GM23338 (cell line): ENCODE measurements at regions not wholly inside any gene's neighbourhood (a gene's known extent, or its start where the extent isn't known, plus 50 kb on each side); places are given as distances from the start of the nearest gene placed in this dataset.

Experiments used
- ATAC-seq: fragments of 200-7000 bp; cut with Tn5 transposase; 3 replicates; pipeline ENCODE4 v1.9.1; 2020
- DNase-seq: peaks from one replicate; pipeline ENCODE4 v3.0.0-alpha.2; 2015; ENCODE audit warnings: low spot score
- H2AFZ ChIP-seq: fragments of 200-600 bp; sonication (generic); 2 replicates; pipeline ENCODE4 v1.8.0; 2016; ENCODE audit warnings: antibody characterized with exemption, mild to moderate bottlenecking, moderate library complexity
- H3F3A ChIP-seq: fragments of 200-600 bp; sonication (generic); replicated peaks from 2 replicates; pipeline ENCODE4 v1.8.0; 2017; ENCODE audit warnings: antibody characterized with exemption, mixed run types, low read depth
- H3K27ac ChIP-seq: fragments of 200-600 bp; sonication (generic); 2 replicates; pipeline ENCODE4 v1.6.1; 2016; ENCODE audit warnings: low read depth
- H3K27me3 ChIP-seq: fragments of 200-600 bp; sonication (generic); 2 replicates; pipeline ENCODE4 v1.8.0; 2016; ENCODE audit warnings: mild to moderate bottlenecking, mixed run types, moderate library complexity; ENCODE audit not compliant: insufficient read depth
- H3K36me3 ChIP-seq: fragments of 200-600 bp; sonication (generic); 2 replicates; pipeline ENCODE4 v1.8.0; 2016; ENCODE audit warnings: mild to moderate bottlenecking; ENCODE audit not compliant: insufficient read depth
- H3K4me1 ChIP-seq: fragments of 200-600 bp; sonication (generic); 2 replicates; pipeline ENCODE4 v1.8.0; 2016; ENCODE audit warnings: mild to moderate bottlenecking, moderate library complexity; ENCODE audit not compliant: insufficient read depth
- H3K4me2 ChIP-seq: fragments of 200-600 bp; sonication (generic); 2 replicates; pipeline ENCODE4 v1.7.1; 2017; ENCODE audit warnings: mixed run types
- H3K4me3 ChIP-seq: fragments of 200-600 bp; sonication (generic); 2 replicates; pipeline ENCODE4 v1.6.1; 2016; ENCODE audit warnings: mixed run types
- H3K79me2 ChIP-seq: fragments of 200-600 bp; sonication (generic); replicated peaks from 2 replicates; pipeline ENCODE4 v1.8.0; 2017; ENCODE audit warnings: mild to moderate bottlenecking; ENCODE audit not compliant: insufficient read depth
- H3K9me2 ChIP-seq: fragments of 200-600 bp; sonication (generic); 2 replicates; pipeline ENCODE4 v1.8.0; 2017; ENCODE audit not compliant: insufficient read depth
- H4K20me1 ChIP-seq: fragments of 200-600 bp; sonication (generic); replicated peaks from 2 replicates; pipeline ENCODE4 v1.8.0; 2017; ENCODE audit warnings: mild to moderate bottlenecking; ENCODE audit not compliant: insufficient read depth
- H3K27ac Mint-ChIP-seq: 2 replicates; pipeline ENCODE4 v1.8.0; 2020; ENCODE audit warnings: inconsistent platforms, mild to moderate bottlenecking, moderate library complexity, mixed read lengths
- H3K27me3 Mint-ChIP-seq: 3 replicates; pipeline ENCODE4 v1.8.0; 2022; ENCODE audit warnings: low read depth, mild to moderate bottlenecking, moderate library complexity, mixed read lengths, inconsistent platforms; ENCODE audit not compliant: insufficient read depth, poor library complexity
- H3K36me3 Mint-ChIP-seq: 3 replicates; pipeline ENCODE4 v1.8.0; 2021; ENCODE audit warnings: low read depth, mild to moderate bottlenecking, inconsistent platforms, moderate library complexity, mixed read lengths
- H3K4me1 Mint-ChIP-seq: 3 replicates; pipeline ENCODE4 v1.8.0; 2020; ENCODE audit warnings: mild to moderate bottlenecking, inconsistent platforms, mixed read lengths
- H3K4me3 Mint-ChIP-seq: 3 replicates; pipeline ENCODE4 v1.8.0; 2021; ENCODE audit warnings: moderate library complexity, mild to moderate bottlenecking, inconsistent platforms, mixed read lengths
- H3K9me3 Mint-ChIP-seq: 3 replicates; pipeline ENCODE4 v1.8.0; 2020; ENCODE audit warnings: moderate library complexity, mild to moderate bottlenecking, inconsistent platforms, mixed read lengths
- CREB1 ChIP-seq: fragments of 250-450 bp; sonication (Bioruptor Pico); IDR thresholded peaks from 2 replicates; pipeline ENCODE4 v1.5.0; 2020; ENCODE audit warnings: low read depth, mild to moderate bottlenecking, moderate library complexity
- EZH2phosphoT487 ChIP-seq: fragments of 200-600 bp; sonication (generic); IDR thresholded peaks from one replicate; pipeline ENCODE4 v1.8.1; 2018; ENCODE audit warnings: antibody characterized with exemption; ENCODE audit not compliant: unreplicated experiment
- NANOG ChIP-seq: IDR thresholded peaks from 2 replicates; pipeline ENCODE4 v1.6.1; 2016; ENCODE audit warnings: antibody characterized with exemption, borderline replicate concordance
- ZNF114 ChIP-seq: fragments of 250-450 bp; sonication (Bioruptor Pico); IDR thresholded peaks from 2 replicates; pipeline ENCODE4 v1.5.0; 2020; ENCODE audit warnings: mild to moderate bottlenecking, moderate library complexity
- TF ChIP-seq, protein P1 (sequence below): IDR thresholded peaks from one replicate; pipeline ENCODE4 v1.6.1; 2018; ENCODE audit warnings: antibody characterized with exemption; ENCODE audit not compliant: unreplicated experiment
- TF ChIP-seq, protein P2 (sequence below), 2 experiments: fragments of 200-600 bp in 1 of 2; sonication (generic) in 1 of 2; conservative IDR thresholded peaks; 2 replicates each; pipeline versions ENCODE4 v1.5.1 to v1.6.1; 2016 to 2017; ENCODE audit warnings: antibody characterized with exemption in 2 of 2, low read depth in 2 of 2, mild to moderate bottlenecking in 2 of 2, moderate library complexity in 1 of 2
- TF ChIP-seq, protein P3 (sequence below): fragments of 250-450 bp; sonication (Bioruptor Pico); IDR thresholded peaks from 2 replicates; pipeline ENCODE4 v1.5.0; 2020; ENCODE audit warnings: mild to moderate bottlenecking, moderate library complexity
- TF ChIP-seq, protein P4 (sequence below): IDR thresholded peaks from 2 replicates; pipeline ENCODE4 v1.6.1; 2016; ENCODE audit warnings: antibody characterized with exemption

DNA sequence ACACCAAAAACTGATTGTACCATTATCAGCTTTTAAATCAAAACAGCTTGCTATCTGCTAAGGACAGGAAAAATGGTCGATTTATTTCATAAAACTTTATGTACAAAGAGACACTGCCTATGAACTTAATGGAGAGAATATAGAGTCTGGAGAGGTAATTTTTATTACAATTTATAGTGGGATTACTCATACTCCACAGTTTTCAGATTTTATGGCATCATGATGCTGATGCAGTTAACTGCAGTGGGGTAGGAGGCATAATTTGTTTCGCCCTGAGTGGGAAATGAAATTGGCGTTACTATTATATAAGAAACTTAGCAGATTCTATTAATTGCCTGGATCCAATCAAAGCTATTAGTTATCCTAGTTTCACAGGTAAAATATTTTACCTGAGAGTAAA, 301.4 kb downstream of the KLF12 start (continued):
- TF ChIP-seq, protein P1, sequence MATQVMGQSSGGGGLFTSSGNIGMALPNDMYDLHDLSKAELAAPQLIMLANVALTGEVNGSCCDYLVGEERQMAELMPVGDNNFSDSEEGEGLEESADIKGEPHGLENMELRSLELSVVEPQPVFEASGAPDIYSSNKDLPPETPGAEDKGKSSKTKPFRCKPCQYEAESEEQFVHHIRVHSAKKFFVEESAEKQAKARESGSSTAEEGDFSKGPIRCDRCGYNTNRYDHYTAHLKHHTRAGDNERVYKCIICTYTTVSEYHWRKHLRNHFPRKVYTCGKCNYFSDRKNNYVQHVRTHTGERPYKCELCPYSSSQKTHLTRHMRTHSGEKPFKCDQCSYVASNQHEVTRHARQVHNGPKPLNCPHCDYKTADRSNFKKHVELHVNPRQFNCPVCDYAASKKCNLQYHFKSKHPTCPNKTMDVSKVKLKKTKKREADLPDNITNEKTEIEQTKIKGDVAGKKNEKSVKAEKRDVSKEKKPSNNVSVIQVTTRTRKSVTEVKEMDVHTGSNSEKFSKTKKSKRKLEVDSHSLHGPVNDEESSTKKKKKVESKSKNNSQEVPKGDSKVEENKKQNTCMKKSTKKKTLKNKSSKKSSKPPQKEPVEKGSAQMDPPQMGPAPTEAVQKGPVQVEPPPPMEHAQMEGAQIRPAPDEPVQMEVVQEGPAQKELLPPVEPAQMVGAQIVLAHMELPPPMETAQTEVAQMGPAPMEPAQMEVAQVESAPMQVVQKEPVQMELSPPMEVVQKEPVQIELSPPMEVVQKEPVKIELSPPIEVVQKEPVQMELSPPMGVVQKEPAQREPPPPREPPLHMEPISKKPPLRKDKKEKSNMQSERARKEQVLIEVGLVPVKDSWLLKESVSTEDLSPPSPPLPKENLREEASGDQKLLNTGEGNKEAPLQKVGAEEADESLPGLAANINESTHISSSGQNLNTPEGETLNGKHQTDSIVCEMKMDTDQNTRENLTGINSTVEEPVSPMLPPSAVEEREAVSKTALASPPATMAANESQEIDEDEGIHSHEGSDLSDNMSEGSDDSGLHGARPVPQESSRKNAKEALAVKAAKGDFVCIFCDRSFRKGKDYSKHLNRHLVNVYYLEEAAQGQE = no peak

DNA sequence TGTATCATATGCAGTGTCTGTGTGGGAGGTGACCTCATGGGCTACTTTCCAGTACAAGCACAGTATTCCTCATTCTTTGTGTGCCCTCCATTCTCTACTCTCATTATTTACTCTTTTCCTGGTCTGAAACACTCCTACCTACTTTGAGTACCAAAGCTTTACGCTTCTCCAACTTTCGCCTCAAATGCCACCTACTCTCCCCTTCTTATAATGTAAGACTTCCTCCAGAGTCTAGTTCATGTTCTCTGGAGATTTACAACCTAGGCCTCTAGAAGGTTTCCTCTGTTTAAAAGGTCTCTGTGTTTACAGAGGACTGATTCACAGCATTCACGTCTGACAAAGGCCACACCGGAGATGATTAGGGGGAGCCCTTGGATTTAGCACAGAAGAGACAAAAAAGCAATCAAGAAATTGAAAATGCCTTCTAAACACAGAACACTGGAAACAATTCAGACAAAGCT, 302.0 kb downstream of the KLF12 start:
- H2AFZ ChIP-seq = no peak overlapping the region
- TF ChIP-seq, protein P1 = no peak
- TF ChIP-seq, protein P2, sequence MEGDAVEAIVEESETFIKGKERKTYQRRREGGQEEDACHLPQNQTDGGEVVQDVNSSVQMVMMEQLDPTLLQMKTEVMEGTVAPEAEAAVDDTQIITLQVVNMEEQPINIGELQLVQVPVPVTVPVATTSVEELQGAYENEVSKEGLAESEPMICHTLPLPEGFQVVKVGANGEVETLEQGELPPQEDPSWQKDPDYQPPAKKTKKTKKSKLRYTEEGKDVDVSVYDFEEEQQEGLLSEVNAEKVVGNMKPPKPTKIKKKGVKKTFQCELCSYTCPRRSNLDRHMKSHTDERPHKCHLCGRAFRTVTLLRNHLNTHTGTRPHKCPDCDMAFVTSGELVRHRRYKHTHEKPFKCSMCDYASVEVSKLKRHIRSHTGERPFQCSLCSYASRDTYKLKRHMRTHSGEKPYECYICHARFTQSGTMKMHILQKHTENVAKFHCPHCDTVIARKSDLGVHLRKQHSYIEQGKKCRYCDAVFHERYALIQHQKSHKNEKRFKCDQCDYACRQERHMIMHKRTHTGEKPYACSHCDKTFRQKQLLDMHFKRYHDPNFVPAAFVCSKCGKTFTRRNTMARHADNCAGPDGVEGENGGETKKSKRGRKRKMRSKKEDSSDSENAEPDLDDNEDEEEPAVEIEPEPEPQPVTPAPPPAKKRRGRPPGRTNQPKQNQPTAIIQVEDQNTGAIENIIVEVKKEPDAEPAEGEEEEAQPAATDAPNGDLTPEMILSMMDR (conservative IDR thresholded peaks at IDR 0.05; ENCODE audit: low read depth in 2 of 2) = no peak
- no peak for TF ChIP-seq EZH2phosphoT487
- TF ChIP-seq, protein P3, sequence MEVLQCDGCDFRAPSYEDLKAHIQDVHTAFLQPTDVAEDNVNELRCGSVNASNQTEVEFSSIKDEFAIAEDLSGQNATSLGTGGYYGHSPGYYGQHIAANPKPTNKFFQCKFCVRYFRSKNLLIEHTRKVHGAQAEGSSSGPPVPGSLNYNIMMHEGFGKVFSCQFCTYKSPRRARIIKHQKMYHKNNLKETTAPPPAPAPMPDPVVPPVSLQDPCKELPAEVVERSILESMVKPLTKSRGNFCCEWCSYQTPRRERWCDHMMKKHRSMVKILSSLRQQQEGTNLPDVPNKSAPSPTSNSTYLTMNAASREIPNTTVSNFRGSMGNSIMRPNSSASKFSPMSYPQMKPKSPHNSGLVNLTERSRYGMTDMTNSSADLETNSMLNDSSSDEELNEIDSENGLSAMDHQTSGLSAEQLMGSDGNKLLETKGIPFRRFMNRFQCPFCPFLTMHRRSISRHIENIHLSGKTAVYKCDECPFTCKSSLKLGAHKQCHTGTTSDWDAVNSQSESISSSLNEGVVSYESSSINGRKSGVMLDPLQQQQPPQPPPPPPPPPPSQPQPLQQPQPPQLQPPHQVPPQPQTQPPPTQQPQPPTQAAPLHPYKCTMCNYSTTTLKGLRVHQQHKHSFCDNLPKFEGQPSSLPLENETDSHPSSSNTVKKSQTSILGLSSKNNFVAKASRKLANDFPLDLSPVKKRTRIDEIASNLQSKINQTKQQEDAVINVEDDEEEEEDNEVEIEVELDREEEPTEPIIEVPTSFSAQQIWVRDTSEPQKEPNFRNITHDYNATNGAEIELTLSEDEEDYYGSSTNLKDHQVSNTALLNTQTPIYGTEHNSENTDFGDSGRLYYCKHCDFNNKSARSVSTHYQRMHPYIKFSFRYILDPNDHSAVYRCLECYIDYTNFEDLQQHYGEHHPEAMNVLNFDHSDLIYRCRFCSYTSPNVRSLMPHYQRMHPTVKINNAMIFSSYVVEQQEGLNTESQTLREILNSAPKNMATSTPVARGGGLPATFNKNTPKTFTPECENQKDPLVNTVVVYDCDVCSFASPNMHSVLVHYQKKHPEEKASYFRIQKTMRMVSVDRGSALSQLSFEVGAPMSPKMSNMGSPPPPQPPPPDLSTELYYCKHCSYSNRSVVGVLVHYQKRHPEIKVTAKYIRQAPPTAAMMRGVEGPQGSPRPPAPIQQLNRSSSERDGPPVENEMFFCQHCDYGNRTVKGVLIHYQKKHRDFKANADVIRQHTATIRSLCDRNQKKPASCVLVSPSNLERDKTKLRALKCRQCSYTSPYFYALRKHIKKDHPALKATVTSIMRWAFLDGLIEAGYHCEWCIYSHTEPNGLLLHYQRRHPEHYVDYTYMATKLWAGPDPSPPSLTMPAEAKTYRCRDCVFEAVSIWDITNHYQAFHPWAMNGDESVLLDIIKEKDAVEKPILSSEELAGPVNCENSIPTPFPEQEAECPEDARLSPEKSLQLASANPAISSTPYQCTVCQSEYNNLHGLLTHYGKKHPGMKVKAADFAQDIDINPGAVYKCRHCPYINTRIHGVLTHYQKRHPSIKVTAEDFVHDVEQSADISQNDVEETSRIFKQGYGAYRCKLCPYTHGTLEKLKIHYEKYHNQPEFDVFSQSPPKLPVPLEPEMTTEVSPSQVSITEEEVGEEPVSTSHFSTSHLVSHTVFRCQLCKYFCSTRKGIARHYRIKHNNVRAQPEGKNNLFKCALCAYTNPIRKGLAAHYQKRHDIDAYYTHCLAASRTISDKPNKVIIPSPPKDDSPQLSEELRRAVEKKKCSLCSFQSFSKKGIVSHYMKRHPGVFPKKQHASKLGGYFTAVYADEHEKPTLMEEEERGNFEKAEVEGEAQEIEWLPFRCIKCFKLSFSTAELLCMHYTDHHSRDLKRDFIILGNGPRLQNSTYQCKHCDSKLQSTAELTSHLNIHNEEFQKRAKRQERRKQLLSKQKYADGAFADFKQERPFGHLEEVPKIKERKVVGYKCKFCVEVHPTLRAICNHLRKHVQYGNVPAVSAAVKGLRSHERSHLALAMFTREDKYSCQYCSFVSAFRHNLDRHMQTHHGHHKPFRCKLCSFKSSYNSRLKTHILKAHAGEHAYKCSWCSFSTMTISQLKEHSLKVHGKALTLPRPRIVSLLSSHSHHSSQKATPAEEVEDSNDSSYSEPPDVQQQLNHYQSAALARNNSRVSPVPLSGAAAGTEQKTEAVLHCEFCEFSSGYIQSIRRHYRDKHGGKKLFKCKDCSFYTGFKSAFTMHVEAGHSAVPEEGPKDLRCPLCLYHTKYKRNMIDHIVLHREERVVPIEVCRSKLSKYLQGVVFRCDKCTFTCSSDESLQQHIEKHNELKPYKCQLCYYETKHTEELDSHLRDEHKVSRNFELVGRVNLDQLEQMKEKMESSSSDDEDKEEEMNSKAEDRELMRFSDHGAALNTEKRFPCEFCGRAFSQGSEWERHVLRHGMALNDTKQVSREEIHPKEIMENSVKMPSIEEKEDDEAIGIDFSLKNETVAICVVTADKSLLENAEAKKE = no peak
- TF ChIP-seq ZNF114 (CRISPR knock-in tag) = no peak
- TF ChIP-seq, protein P4, sequence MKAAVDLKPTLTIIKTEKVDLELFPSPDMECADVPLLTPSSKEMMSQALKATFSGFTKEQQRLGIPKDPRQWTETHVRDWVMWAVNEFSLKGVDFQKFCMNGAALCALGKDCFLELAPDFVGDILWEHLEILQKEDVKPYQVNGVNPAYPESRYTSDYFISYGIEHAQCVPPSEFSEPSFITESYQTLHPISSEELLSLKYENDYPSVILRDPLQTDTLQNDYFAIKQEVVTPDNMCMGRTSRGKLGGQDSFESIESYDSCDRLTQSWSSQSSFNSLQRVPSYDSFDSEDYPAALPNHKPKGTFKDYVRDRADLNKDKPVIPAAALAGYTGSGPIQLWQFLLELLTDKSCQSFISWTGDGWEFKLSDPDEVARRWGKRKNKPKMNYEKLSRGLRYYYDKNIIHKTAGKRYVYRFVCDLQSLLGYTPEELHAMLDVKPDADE = no peak
- no peak for TF ChIP-seq NANOG
- no peak for TF ChIP-seq CREB1 (CRISPR knock-in tag)

More for the DNA sequence above, 302.0 kb downstream of the KLF12 start:
- Mint-ChIP-seq H3K27me3 (no peaks in the 10 kb centered on the region), H3K9me3 (no peaks in the 10 kb centered on the region; the same call in 2 of the 3 replicates), H3K36me3 (no peaks in the 10 kb centered on the region), H3K4me1 (peaks cover 24% of the 10 kb centered on the region), H3K4me3 (no peak overlapping the region), H3K27ac (peak overlapping the region; percentile 28; the same call in 1 of the 2 replicates)
- H3F3A ChIP-seq = no peaks in the 10 kb centered on the region
- ATAC-seq = no peak
- DNase-seq = no peak
- no peaks in the 10 kb centered on the region for H3K79me2 ChIP-seq
- H3K36me3 ChIP-seq = no peaks in the 10 kb centered on the region
- no peaks in the 10 kb centered on the region for H3K27me3 ChIP-seq
- H3K9me2 ChIP-seq = no peaks in the 10 kb centered on the region
- H3K4me2 ChIP-seq = no peak overlapping the region
- 0 out of 2 replicates have a peak overlapping the region, but pooled peaks have one; percentile 23 for H3K27ac ChIP-seq
- H3K4me3 ChIP-seq = no peak overlapping the region
- no peaks in the 10 kb centered on the region for H4K20me1 ChIP-seq
- H3K4me1 ChIP-seq = peaks cover 8% of the 10 kb centered on the region
